ENCODE measurements at regions not wholly inside any gene's neighbourhood (a gene's known extent, or its start where the extent isn't known, plus 50 kb on each side); places are given as distances from the start of the nearest gene placed in this dataset.

- Mint-ChIP-seq H3K27me3 (ENCODE audit: insufficient read depth, unreplicated experiment) (no peaks in the 10 kb centered on the region), H3K36me3 (ENCODE audit: insufficient read depth, unreplicated experiment) (no peaks in the 10 kb centered on the region), H3K4me1 (ENCODE audit: low read depth, unreplicated experiment) (no peaks in the 10 kb centered on the region), H3K4me3 (ENCODE audit: unreplicated experiment) (no peak overlapping the region), H3K27ac (ENCODE audit: unreplicated experiment) (no peak overlapping the region), H3K9me3 (ENCODE audit: unreplicated experiment) (no peaks in the 10 kb centered on the region)
- Histone ChIP-seq H3K9me3 (no peaks in the 10 kb centered on the region), H3K4me1 (no peaks in the 10 kb centered on the region), H3K27me3 (replicated peaks; ENCODE audit: control insufficient read depth, insufficient read depth, low read length) (no peaks in the 10 kb centered on the region), H3K4me3 (ENCODE audit: low read depth, low read length) (no peak overlapping the region), H3K36me3 (ENCODE audit: control insufficient read depth, insufficient read depth, low read length) (no peaks in the 10 kb centered on the region)
- BruUV-seq (replicated peaks) = no TSS peak
- ChIA-PET CTCF (no interaction called here), POLR2A (no interaction called here)
- DNase-seq = no peak
- TF ChIP-seq, protein P1, sequence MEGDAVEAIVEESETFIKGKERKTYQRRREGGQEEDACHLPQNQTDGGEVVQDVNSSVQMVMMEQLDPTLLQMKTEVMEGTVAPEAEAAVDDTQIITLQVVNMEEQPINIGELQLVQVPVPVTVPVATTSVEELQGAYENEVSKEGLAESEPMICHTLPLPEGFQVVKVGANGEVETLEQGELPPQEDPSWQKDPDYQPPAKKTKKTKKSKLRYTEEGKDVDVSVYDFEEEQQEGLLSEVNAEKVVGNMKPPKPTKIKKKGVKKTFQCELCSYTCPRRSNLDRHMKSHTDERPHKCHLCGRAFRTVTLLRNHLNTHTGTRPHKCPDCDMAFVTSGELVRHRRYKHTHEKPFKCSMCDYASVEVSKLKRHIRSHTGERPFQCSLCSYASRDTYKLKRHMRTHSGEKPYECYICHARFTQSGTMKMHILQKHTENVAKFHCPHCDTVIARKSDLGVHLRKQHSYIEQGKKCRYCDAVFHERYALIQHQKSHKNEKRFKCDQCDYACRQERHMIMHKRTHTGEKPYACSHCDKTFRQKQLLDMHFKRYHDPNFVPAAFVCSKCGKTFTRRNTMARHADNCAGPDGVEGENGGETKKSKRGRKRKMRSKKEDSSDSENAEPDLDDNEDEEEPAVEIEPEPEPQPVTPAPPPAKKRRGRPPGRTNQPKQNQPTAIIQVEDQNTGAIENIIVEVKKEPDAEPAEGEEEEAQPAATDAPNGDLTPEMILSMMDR (IDR thresholded peaks at IDR 0.05; ENCODE audit: insufficient read depth in 1 of 2, low read depth in 1 of 2, low read length in 1 of 2, severe bottlenecking in 1 of 2, unreplicated experiment in 1 of 2) = no peak
- intact Hi-C loops (cut with micrococcal nuclease; ENCODE audit: unreplicated experiment) = no loop called here
Measured at GRCh38 chr2:195486520-195486919, 170.5 kb upstream of the SLC39A10 start.

- H3K36me3 Mint-ChIP-seq (ENCODE audit: insufficient read depth, unreplicated experiment) = no peaks in the 10 kb centered on the region
- H3K4me3 ChIP-seq (ENCODE audit: low read depth, low read length) = no peak overlapping the region
- no peaks in the 10 kb centered on the region for H3K9me3 ChIP-seq
- H3K9me3 Mint-ChIP-seq (ENCODE audit: unreplicated experiment) = no peaks in the 10 kb centered on the region
- H3K4me1 Mint-ChIP-seq (ENCODE audit: low read depth, unreplicated experiment) = no peaks in the 10 kb centered on the region
- no peaks in the 10 kb centered on the region for H3K4me1 ChIP-seq
- no peaks in the 10 kb centered on the region for H3K36me3 ChIP-seq (ENCODE audit: control insufficient read depth, insufficient read depth, low read length)
- H3K4me3 Mint-ChIP-seq (ENCODE audit: unreplicated experiment) = no peak overlapping the region
- CTCF ChIA-PET = no interaction called here
- intact Hi-C loops (cut with micrococcal nuclease; ENCODE audit: unreplicated experiment) = no loop called here
- no peak overlapping the region for H3K27ac Mint-ChIP-seq (ENCODE audit: unreplicated experiment)
- BruUV-seq (replicated peaks) = no TSS peak
- no peaks in the 10 kb centered on the region for H3K27me3 Mint-ChIP-seq (ENCODE audit: insufficient read depth, unreplicated experiment)
- POLR2A ChIA-PET = no interaction called here
- no peak for DNase-seq
- no peaks in the 10 kb centered on the region for H3K27me3 ChIP-seq (replicated peaks; ENCODE audit: control insufficient read depth, insufficient read depth, low read length)
- TF ChIP-seq, protein P1 (IDR thresholded peaks at IDR 0.05; ENCODE audit: insufficient read depth in 1 of 2, low read depth in 1 of 2, low read length in 1 of 2, severe bottlenecking in 1 of 2, unreplicated experiment in 1 of 2) = no peak
Measured at GRCh38 chr2:195482010-195482409, 175.0 kb upstream of the SLC39A10 start.

- Histone ChIP-seq H3K4me1 (no peaks in the 10 kb centered on the region), H3K36me3 (ENCODE audit: control insufficient read depth, insufficient read depth, low read length) (no peaks in the 10 kb centered on the region), H3K9me3 (no peaks in the 10 kb centered on the region), H3K27me3 (replicated peaks; ENCODE audit: control insufficient read depth, insufficient read depth, low read length) (no peaks in the 10 kb centered on the region), H3K4me3 (ENCODE audit: low read depth, low read length) (no peak overlapping the region)
- no peaks in the 10 kb centered on the region for H3K4me1 Mint-ChIP-seq (ENCODE audit: low read depth, unreplicated experiment)
- ChIA-PET POLR2A (no interaction called here), CTCF (no interaction called here)
- BruUV-seq (replicated peaks) = no TSS peak
- no peak overlapping the region for H3K27ac Mint-ChIP-seq (ENCODE audit: unreplicated experiment)
- TF ChIP-seq, protein P1 (IDR thresholded peaks at IDR 0.05; ENCODE audit: insufficient read depth in 1 of 2, low read depth in 1 of 2, low read length in 1 of 2, severe bottlenecking in 1 of 2, unreplicated experiment in 1 of 2) = no peak
- H3K36me3 Mint-ChIP-seq (ENCODE audit: insufficient read depth, unreplicated experiment) = no peaks in the 10 kb centered on the region
- H3K4me3 Mint-ChIP-seq (ENCODE audit: unreplicated experiment) = no peak overlapping the region
- H3K27me3 Mint-ChIP-seq (ENCODE audit: insufficient read depth, unreplicated experiment) = no peaks in the 10 kb centered on the region
- no peaks in the 10 kb centered on the region for H3K9me3 Mint-ChIP-seq (ENCODE audit: unreplicated experiment)
- DNase-seq = no peak
- intact Hi-C loops (cut with micrococcal nuclease; ENCODE audit: unreplicated experiment) = no loop called here
Measured at GRCh38 chr2:195480121-195480520, 176.9 kb upstream of the SLC39A10 start.
